Globus pallidus (tissue), 1 donor: ENCODE measurements at regions not wholly inside any gene's neighbourhood (a gene's known extent, or its start where the extent isn't known, plus 50 kb on each side); places are given as distances from the start of the nearest gene placed in this dataset.

Experiments
- DNase-seq: peaks from one replicate; pipeline ENCODE4 v3.0.0-alpha.2; 2015; ENCODE audit warnings: low spot score

DNA sequence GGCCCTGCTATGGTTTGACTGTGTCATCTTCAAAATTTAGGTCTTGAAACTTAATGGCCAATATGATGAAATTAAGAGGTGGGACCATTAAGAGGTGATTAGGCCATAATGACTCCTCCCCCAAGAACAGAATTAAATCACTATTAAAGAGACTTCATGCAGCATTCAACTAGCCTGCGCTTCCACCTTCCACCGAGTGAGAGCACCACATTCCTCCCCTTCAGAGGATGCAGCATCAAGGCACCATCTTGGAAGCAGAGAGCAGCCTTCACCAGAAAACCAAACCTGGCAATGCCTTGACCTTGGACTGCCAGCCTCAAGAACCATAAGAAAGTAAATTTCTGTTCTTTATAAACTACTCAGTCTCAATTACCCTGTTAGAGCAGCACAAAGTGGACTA is 371.1 kb upstream of the NFE2L3 start:
- DNase-seq: no peak

DNA sequence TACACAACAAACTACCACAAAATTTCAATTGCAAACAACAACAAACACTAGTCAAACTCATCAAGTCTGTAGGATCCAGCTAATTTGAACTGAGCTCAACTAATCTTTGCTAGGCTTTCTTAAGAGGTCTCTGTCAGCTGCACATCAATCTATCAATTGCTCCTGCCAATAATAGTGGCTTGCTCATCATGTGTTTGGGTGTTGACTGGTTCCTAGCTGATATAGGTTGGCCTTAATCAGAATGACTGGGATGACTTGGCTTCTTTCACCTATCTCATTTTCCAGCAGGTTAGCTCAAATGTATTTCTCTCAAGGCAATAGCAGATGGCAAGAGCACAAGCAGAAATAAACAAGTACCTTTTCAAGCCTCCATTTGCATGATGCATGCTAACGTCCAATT is 370.3 kb upstream of the NFE2L3 start:
- no peak for DNase-seq

DNA sequence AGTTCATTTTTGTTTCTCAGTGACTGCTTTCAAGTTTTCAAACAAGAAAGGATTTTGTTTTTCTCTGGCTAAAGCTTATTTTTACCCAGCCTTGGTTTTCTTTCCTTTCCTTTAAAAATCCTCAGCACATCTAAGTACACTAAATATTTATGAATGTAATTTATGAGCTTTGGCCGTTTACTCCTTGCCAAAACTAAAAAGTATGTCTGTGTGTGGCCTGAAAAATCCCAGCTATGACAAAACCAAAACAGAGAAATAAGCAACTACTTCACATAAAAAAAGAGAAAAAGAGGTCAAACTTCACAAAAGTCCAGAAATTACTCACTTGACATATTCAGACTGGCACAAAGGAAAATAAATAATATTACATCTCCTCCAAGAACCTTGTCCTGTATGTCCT is 365.1 kb upstream of the NFE2L3 start:
- no peak for DNase-seq

DNA sequence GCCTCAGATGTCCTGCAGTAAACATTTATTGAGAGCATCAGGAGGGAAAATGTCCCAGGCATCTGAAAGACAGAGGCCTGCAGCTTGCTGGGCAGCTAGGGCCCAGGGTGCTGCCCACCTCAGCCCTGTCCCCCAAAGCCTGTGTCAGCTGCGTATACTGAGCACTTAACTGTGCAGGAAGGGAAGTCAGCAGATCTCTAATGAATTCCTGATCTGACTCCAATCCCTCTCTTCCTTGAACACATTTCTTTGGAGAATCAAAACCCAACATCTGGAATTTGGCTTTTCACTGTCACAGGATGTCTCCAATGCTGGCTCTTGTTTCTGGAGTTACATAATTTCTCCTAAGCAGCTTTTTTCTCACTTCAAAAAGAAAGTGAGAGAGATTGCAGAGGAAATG is 364.7 kb upstream of the NFE2L3 start:
- DNase-seq: no peak

DNA sequence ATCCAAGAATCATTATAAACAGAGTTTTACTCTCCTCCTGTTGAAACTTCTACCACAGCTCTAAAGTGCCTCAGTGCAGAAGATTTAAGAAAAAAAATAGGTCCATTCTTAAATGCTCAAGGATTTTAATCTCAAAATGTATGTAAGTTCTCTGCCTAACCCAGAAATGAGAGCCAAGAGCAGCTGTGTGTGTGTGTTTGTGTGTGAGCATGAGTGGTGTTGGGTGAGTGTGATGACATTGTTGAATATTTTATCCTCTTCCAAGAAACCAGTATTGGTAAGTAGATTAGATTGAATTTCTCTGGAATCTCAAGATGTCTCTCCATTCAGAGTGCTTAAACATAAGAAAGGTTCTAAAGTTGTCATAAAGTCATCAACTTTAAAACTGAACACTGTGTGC is 363.6 kb upstream of the NFE2L3 start:
- no peak for DNase-seq

DNA sequence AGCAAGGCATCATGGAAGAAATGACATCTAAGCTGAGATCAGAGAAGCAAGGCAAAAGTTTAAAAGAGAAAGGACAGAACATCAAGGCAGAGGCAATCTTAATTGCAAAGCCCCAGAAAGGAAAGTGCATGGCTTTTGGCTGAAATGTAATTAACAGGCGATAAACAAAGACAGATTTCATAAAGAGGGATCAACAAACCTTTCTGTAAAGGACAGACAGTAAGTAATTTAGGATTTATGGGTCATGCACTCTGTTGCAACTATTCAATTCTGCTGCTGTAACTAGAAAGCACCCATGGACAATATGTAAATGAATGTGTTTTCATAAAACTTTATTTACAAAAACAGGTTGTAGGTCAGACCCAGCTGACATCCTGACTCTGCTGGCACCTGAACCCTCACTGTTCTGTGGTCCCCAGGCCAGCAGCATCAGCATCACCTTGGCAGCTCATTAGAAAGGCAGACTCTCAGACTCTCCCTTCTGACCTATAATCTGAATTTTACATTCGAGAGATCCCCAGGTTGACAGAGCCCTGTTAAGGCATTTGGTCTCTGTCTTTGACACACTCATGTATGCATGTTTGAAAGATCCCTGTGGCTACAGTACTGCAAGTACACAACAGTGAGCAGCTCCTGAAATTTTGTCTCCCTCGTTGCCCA is 362.9 kb upstream of the NFE2L3 start:
- no peak for DNase-seq

DNA sequence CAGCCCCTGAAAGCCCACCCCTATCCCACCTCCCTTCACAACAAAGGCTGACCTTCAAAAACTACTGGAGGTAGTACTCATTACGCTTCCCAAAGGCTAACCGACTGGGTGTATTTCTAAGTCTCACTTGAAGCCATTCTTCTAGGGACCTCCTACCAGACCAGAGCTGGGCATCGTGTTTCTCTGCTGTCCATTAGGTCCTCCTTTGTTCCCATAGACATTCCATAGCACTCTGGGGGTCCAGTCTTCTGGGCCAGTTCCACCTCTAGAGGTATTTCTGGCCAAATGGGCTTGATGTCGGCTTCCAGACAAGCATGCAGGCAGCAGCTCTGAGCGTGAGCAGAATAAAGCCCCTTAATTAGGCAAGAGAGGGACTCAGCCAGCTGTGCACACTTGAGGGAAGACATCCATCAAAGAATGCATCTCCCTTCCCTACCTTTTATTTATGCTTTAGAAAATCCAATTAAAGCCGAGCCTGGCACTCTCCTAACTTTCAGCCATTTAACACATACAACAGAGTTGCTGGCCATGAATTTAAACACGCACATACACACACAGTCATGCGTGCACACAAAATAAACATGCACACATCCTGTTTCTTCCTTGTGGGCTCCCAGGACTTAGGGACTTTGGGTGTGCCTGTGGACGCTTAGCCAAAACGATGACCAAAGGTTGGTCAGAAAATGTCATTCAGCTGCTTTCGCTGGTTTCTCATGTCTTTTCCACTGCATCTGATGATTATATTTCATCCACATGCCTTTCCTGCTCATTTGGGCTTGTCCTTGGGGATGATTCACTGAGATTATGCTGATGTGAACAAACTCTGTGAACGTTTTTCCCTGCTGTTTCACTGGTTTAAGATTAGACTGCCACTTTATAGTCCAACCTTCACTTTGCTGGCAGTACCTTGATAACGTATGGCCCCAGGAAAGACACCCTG is 362.0 kb upstream of the NFE2L3 start:
- DNase-seq: no peak

DNA sequence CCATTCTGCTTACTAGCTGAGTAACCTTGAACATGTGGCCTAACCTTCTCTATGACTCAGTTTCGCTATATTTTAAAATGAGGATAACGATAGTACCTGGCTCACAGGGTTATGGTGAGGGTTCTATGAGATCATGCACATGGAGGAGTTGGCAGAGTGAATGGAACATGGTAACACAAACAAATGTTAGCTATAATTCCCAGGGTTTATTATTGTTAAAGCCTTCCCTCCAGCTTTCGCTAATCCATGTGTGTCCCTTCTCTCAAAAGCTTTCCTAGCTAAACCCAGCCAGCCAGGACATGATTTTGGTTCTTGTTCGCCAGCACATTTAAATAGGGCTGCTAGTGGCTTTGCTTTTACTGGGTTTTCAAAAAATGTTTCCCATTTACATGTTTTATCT is 361.0 kb upstream of the NFE2L3 start:
- no peak for DNase-seq

DNA sequence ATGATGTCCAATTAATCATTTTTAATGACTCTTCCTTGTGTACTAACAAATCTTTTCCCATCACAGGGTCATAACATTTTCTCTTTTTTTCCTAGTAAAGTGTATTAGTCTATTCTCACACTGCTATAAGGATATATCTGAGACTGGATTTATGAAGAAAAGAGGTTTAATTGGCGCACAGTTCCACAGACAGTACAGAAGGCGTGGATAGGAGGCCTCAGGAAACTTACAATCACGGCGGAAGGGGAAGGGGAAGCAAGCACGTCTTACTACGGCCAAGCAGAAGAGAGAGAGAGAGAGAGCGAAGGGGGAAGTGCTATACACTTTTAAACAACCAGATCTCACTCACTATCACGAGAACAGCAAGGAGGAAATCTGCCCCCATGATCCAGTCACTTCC is 359.4 kb upstream of the NFE2L3 start:
- no peak for DNase-seq

DNA sequence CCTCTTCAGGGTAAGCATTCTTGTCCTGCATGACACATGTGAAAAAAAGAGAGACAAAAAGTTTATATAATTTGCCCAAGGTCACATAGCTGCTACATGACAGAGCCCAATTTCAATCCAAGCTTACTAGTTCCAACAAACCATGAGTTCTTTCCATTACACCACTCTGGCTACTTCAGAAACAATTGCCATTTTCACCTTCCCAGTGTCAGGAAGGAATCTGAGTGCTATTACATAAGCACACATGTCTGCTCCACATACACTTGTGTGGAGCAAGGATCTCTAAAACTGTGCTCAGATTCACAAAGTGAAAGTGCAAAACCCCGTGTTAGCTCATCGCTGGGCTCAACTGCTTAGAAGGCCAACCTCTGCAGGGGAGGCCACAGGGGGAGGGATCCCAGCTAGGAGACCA is 356.2 kb upstream of the NFE2L3 start:
- no peak for DNase-seq

DNA sequence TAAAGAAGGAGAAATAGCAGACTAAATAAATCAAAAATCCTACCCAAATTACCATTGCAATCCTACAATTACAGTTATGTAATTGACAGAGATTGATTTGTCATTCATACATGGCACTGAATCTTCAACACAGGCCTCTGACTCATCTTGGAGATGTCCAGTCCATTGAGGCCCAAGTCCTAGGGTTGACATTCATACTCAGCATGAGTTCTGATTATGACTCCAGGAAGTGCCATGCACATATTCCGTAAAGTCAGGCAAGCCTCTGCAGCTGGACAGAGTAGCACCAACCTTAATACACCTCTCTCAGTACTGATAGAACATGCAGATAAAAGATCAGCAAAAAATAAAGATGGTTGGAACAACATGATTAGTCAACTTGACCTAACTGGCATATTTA is 353.7 kb upstream of the NFE2L3 start:
- no peak for DNase-seq

DNA sequence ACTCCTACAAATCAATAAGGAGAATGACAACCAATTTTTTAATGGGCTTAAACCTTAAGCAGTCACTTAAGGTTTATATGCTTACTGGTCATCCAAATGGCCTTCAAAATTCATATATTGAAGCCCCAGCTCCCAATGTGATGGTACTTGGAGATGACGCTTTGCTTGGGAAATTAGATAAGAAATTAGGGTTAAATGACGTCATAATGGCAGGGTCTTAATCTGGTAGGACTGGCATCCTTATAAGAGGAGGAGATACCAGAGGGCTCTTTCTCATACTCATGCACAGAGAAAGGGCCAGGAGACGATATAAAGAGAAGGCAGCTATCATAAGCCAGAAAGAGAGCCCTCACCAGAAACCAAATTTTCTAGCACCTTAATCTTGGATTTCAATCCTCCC is 350.8 kb upstream of the NFE2L3 start:
- no peak for DNase-seq

DNA sequence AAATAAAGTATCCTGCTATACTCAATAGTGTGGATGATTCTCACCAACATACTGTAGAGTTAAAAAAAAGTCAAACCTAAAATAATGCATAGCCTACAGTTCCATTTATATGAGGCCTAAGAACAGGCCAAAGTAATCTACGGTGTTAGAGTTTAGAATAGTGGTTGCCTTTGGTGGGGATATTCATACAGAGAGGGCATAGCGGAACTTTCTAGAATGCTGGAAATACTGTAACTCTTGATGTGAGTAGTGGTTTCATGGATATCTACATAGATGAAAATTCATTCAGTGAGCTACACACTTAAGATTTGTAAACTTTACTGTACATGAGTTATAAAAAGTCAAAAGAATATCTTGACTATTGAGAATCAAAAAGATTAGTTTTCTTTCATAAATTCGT is 349.9 kb upstream of the NFE2L3 start:
- no peak for DNase-seq

DNA sequence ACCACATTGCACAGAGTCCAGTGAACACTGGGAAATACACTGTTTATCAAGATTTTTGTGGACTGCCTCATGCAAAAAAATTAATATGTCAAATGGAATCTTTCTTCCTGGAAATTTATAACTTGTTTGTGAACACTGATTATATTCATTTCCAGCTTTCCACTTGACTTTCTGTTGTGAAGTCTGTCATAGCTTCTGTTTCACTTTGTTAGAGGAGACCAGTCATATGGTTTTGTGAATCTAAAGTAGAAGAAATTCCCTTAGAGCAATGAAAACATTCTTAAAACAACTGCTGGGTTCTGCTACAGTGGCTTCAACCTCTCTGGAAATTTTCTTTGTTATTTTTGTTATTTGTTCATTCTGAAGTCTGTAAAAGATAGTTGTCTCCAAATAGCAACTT is 349.5 kb upstream of the NFE2L3 start:
- DNase-seq: no peak

DNA sequence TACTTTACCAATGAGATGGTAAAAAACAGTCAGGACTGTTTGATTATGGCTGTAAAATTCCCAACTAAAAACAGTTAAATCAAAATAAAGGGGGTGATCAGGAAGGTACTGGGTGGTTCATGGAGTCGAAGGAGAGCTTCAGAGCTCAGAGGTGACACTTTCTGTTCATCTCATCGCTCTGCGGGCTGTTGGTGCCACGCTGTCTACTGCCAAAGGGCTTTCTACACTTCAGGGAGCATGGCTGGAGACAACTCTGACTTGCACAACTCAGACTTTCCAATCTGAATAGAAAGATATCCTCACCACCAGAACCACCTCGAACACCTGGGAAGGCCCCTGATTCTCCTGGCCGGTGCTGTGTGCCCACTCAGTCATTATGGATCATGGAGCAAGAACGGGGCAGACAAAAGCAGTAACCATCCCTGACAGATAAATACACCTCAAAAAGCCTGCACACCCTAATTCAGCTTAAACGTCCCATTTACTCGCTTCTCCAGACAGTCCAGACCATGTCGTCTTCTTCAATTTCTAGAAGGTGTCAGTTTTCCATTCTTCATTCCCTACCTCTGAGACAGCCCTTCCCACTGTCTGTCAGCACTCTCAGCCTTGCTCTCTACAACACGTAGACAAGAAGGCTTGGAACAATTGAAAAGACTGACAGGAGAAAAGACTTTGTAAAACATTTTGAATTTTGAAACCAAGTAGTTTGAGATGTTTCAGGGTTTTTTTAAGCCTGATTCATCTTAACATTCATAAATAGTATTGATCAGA is 348.7 kb upstream of the NFE2L3 start:
- no peak for DNase-seq

DNA sequence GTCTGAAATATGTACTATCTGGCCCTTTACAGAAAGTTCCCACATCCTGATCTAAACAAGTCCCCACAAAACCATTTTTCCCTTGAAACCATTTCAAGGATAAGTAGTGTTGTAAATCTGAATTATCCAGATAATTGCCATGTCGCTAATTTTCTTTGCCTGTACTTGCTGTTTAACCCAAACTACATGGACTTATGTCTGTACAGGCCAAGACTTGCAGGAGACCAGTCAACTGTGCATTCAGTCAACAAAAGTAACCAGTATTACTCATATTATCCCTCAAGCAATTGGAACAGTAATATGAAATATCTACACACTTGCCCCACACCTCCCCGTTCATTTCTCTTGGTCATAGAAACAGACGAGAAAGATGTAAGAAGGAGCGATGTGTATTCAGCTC is 347.8 kb upstream of the NFE2L3 start:
- no peak for DNase-seq

DNA sequence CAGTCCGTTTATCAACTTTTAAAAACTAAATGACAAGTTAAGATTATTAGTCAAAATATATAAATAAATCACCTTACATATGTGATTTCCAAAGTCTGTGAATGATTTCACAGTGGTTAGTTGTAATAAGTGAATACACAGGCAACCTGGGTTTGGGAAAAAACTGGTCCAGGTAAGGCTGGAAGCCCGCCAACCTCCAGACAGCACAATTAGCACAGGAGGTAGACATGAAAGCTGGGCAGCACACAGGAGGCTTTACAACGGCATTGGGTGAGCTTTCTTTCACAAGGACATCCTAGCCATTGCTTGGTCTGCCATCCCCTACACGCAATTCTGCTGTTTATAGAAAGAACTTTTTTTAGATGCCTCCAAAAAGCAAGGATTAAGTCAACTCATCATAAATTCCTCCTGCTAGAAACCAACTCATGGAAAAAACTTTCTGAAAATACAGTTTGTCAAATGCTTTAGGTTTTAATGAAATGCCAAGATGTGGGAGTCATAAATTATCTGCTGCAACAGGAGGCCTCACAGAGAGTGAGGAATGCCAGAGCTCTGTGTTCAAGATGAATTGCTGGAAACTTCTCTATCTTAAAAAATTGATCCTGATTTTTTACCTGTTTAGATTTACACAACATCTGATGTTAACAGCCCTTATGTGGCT is 346.8 kb upstream of the NFE2L3 start:
- DNase-seq: no peak

DNA sequence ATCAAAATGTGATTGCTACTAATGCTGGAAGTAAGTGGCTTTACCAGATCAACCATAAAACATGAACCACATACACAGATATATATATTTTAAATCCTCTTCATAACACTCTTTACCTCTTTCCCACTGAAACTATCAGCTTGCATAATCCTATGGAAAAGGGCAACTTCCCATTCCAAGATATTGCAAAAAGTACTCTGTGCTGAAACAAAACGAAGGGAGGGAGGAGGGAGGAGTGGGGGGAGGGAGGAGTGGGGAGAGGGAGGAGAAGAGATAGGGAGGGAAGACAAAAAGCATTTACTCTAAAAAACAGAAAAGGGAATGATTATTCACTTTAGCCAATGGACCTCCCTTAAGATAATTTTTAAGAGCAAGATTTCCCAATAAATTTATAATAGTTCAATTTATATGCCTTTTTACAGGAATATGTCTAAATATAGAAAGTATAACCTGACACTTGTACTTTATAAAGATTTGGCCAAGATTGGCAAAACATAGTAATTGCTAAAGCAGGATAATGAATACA is 344.8 kb upstream of the NFE2L3 start:
- no peak for DNase-seq

DNA sequence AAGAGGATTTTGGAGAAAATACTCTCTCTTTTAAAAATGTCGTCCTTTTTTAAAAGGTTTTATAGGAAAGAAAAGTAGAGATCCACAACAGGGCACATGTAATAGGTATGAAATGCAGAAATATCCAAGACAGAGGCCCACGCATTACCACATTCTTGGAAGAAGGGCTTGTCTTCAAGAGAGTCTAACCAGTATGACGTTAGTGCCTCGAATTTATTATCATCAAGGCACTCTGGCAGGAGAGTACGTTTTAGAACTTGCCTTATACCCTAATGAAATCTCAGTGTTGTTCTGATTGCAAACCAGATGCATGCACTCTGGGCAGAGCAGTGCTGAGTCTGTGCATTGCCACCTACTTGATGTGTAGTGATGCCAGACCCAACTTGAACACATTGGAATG is 342.6 kb upstream of the NFE2L3 start:
- no peak for DNase-seq

DNA sequence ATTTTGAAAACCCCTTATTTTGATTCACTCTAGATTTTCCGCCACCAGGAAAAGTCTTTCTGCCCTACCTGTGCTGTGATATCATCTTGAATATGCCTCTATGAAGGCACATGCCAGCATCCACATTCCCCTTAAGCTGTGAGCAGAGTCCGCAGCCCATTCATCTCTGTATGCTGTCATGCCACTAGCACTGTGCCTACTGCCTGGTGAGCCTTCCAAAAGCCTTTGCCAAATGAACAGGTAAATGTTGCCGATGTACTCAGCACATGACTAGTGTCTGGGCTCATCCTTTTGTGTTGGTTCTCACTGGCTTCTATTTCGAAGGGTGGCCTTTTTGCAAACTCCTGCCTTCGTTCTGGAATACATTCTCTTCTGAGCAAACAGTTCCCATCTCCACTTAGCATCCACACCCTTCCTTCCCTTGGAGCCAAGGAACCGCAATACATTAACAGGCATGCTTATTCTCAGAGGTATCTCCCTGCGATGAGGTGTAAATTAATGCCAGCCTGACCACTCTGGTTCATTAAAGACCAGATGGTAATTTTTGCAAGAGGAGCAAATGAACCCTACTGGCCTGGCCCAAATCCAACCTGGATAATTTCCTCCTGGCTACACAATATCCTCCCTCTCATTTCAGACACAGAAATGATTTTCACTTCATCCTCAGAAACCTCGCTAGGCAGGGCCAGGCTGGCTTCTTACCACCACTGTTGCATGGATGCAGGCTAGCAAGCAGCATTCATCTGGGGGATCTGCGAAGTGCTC is 339.7 kb upstream of the NFE2L3 start:
- DNase-seq: no peak

DNA sequence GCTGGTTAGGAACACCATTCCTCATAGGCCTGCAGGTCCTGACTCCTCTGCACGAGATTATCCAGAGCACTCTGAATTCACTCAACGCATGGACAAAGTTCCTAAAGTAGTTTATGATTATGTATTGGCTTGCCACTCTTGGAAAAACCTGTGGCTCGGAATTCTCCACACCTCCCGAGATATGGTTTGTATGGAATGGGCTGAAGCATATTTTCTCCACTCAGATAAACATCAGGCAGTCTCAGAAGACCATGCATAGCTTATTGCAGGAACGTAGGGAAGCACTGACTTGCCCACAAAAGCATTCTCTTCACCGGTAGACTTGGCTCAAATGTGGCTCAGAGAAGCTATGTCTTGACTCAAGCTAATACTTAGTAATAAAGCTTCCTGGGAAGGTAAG is 338.6 kb upstream of the NFE2L3 start:
- no peak for DNase-seq
